GM23248 (cell line): ENCODE measurements at regions not wholly inside any gene's neighbourhood (a gene's known extent, or its start where the extent isn't known, plus 50 kb on each side); places are given as distances from the start of the nearest gene placed in this dataset.

Experiments
- EZH2 ChIP-seq: fragments of 200-600 bp; sonication (generic); IDR thresholded peaks from 2 replicates; pipeline ENCODE4 v1.6.1; 2018; ENCODE audit warnings: antibody characterized with exemption, mild to moderate bottlenecking; ENCODE audit not compliant: insufficient read depth, poor library complexity, severe bottlenecking
- EZH2phosphoT487 ChIP-seq: fragments of 200-600 bp; sonication (generic); IDR thresholded peaks from 2 replicates; pipeline ENCODE4 v1.6.1; 2018; ENCODE audit warnings: antibody characterized with exemption, moderate library complexity, mild to moderate bottlenecking, low read depth; ENCODE audit not compliant: insufficient read depth

DNA sequence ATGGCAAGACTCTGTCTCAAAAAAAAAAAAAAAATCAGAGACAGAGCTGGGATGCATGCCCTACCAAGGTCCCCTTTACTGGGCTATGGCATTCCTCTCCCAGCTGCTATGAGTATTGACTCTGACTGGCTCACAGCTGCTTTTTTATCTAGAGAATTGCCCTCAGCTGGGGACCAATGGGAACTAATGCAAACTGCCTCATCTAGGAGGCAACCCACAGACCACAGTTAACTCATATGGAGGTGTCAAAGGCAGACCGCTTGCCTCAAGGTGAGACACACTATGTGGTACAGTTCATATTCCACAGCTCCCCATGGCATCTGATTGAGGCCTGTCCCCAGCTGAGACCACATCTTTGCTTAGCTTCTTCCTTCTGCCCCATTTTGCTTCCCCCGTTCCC lies 183.5 kb upstream of the EOMES start:
- no peak for TF ChIP-seq EZH2phosphoT487
- TF ChIP-seq EZH2, result no peak
